ENCODE measurements at regions not wholly inside any gene's neighbourhood (a gene's known extent, or its start where the extent isn't known, plus 50 kb on each side); places are given as distances from the start of the nearest gene placed in this dataset.

GRCh38 chr10:71099731-71100361 lies 112.5 kb upstream of the UNC5B start:
- TF ChIP-seq MAX (IDR thresholded peaks at IDR 0.05) (no peak), TAF1 (IDR thresholded peaks at IDR 0.05; ENCODE audit: low read depth) (no peak), REST (IDR thresholded peaks at IDR 0.05; ENCODE audit: low read depth) (no peak)

Measured in Ishikawa (cell line).